Epithelial cell of esophagus (primary cell): ENCODE measurements at regions not wholly inside any gene's neighbourhood (a gene's known extent, or its start where the extent isn't known, plus 50 kb on each side); places are given as distances from the start of the nearest gene placed in this dataset.

Experiments used
- DNase-seq: peaks from one replicate; pipeline ENCODE4 v3.0.0; 2010; ENCODE audit warnings: low read depth
- H3K4me3 ChIP-seq: 2 replicates; pipeline ENCODE4 v1.5.1; 2011; ENCODE audit warnings: mild to moderate bottlenecking, low read length, control low read depth
- CTCF ChIP-seq: IDR thresholded peaks from 2 replicates; pipeline ENCODE4 v1.5.1; 2011; ENCODE audit warnings: low read depth, mild to moderate bottlenecking, low read length, control low read depth, inconsistent platforms; ENCODE audit not compliant: insufficient read depth; ENCODE audit errors: missing control alignments

GRCh38 chr2:15706424-15706823, 114.8 kb downstream of the DDX1 start:
- DNase-seq, result no peak
- TF ChIP-seq CTCF, result no peak
- H3K4me3 ChIP-seq, result no peak overlapping the region

GRCh38 chr2:15706986-15707632, 115.4 kb downstream of the DDX1 start:
- no peak for TF ChIP-seq CTCF
- DNase-seq, result no peak
- H3K4me3 ChIP-seq, result no peak overlapping the region

- no peak for TF ChIP-seq CTCF
- DNase-seq, result no peak
- no peak overlapping the region for H3K4me3 ChIP-seq
These were observed 116.5 kb downstream of the DDX1 start for GRCh38 chr2:15708161-15708560.

- DNase-seq, result no peak
- TF ChIP-seq CTCF, result no peak
- no peak overlapping the region for H3K4me3 ChIP-seq
These were observed 117.5 kb downstream of the DDX1 start for GRCh38 chr2:15708865-15709820.

GRCh38 chr2:15711126-15711860, 119.6 kb downstream of the DDX1 start:
- peak; percentile 22 for DNase-seq
- TF ChIP-seq CTCF, result no peak
- no peak overlapping the region for H3K4me3 ChIP-seq

GRCh38 chr2:15712551-15713342, 121.1 kb downstream of the DDX1 start:
- DNase-seq, result no peak
- no peak overlapping the region for H3K4me3 ChIP-seq
- TF ChIP-seq CTCF, result no peak
